ENCODE measurements at regions not wholly inside any gene's neighbourhood (a gene's known extent, or its start where the extent isn't known, plus 50 kb on each side); places are given as distances from the start of the nearest gene placed in this dataset.
"Not testable (repeated sequence)": the region's sequence is repeated elsewhere in the genome, so short reads cannot be mapped to it uniquely, and the experiment has no call there.

GRCh38 chr18:40168026-40168425 lies 1787.0 kb upstream of the PIK3C3 start:
- no peak for DNase-seq

GRCh38 chr18:40163254-40163653 lies 1791.8 kb upstream of the PIK3C3 start:
- DNase-seq: no peak

DNA sequence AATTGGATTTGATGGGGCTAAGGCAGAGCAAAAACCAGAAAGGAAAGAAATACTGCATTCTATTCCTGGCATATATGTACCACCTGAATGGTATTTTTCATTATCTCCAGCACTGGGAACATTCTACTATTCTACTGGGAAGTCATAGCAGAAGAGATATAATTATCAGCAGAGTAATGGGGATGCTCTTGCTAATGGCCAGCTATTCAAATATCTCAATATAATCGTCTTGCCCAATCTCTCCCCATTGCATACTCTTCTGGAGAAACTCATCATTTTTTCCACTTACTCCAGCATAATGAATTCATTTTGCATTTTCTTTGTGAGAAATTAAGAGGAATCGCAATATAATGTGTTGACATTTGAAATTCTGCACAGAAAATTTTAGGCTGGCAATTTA lies 1794.7 kb upstream of the PIK3C3 start:
- no peak for DNase-seq

- no peak for DNase-seq
Measured at GRCh38 chr18:40159141-40160017, 1795.7 kb upstream of the PIK3C3 start.

- no peak for DNase-seq
Measured at GRCh38 chr18:40157120-40157519, 1797.9 kb upstream of the PIK3C3 start.

GRCh38 chr18:40152859-40153258 lies 1802.2 kb upstream of the PIK3C3 start:
- DNase-seq: no peak

- no peak for DNase-seq
Measured at GRCh38 chr18:40148960-40149359, 1806.1 kb upstream of the PIK3C3 start.

DNA sequence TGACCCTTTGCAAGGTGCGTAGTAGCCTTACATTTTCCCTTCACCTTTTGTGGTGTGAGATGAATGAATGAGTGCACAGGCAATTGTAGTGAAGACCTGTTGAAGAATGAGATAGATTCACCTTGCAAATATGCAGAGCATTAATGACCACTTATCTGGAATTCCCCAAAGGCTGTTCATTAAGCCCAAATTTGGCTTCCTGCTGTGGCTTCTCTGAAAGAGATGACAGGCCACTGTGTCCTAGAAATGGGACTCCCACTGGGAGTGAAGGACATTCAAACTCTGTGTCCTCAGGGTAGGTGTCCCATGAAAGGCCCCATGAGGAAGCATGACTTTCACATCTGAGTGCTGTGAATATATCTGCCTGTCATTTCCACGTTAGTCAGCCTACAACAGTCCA lies 1821.8 kb upstream of the PIK3C3 start:
- DNase-seq: no peak

DNA sequence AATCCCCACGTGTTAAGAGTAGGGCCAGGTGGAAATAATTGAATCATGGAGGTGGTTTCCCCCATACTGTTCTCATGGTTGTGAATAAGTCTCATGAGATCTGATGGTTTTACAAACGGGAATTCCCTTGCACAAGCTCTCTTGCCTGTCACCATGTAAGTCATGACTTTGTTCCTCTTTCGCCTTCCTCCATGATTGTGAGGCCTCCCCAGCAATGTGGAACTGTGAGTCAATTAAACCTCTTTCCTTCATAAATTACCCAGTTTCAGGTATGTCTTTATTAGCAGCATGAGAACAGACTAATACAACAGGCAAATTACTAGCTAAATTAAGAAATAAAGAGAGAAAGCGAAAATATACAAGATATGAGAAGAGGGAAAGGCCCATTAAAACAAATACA lies 1822.6 kb upstream of the PIK3C3 start:
- DNase-seq: not testable (repeated sequence)

GRCh38 chr18:40124107-40124506 lies 1830.9 kb upstream of the PIK3C3 start:
- DNase-seq: no peak

- no peak for DNase-seq
Measured at GRCh38 chr18:40120796-40121391, 1834.1 kb upstream of the PIK3C3 start.

- no peak for DNase-seq
Measured at GRCh38 chr18:40120356-40120755, 1834.7 kb upstream of the PIK3C3 start.

DNA sequence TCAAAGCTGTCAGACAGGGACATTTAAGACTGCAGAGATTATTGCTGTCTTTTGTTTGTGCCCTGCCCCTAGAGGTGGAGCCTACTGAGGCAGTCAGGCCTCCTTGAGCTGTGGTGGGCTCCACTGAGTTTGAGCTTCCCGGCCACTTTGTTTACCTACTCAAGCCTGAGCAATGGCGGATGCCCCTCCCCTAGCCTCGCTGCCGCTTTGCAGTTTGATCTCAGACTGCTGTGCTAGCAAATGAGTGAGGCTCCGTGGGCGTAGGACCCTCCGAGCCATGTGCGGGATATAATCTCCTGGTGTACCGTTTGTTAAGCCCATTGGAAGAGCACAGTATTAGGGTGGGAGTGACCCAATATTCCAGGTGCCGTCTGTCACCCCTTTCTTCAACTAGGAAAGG lies 1835.5 kb upstream of the PIK3C3 start:
- DNase-seq: not testable (repeated sequence)

DNA sequence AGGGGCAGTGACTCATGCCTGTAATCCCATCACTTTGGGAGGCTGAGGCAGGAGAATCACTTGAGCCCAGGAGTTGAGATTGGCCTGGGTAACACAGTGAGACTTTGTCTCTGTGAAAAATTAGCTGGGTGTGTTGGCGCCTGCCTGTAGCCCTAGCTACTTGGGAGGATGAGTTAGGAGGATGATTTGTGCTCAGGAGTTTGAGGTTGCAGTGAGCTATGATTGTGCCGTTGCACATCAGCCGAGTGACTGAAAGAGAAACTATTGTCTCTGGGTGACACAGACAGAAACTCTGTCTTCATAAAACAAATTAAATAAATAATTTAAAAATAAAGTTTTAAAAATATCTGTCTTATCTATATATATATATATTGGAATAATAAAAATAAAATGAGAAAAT lies 1844.6 kb upstream of the PIK3C3 start:
- DNase-seq: no peak

DNA sequence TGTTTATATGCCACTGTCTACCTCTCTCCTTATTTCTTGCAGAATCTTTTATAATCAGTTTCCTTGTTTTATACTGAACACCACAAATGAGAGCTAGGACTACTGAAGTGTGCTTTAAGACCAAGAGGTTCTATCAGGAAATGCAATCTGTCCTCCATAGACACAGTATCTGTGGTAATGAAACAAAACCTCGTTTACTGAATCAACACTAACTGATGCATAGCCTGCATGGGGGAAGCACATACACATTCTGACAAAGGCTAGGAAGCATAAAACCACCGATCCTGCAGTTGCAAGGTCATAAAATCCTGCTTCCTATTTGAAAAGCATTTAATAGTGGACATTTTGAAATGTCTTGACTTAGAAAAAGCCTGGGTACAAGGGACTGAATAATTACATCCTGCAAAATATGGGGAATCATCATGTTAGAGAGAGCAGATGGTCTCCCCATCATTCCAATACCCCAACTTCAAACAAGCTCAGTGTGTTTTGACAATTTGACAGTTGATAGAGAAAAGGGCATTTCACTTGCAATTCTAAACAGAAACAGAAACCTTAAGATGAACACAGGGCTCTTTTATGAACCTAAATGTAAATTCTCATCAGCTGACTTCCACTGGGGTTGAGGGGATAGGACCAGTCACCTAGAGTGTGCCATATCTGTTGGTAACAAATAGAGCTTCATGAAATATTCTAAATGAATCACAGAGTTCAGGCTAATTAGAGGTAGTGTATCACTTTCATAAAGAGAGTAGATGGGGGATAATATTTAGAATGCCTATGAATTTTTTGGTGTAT lies 1845.6 kb upstream of the PIK3C3 start:
- no peak for DNase-seq

DNA sequence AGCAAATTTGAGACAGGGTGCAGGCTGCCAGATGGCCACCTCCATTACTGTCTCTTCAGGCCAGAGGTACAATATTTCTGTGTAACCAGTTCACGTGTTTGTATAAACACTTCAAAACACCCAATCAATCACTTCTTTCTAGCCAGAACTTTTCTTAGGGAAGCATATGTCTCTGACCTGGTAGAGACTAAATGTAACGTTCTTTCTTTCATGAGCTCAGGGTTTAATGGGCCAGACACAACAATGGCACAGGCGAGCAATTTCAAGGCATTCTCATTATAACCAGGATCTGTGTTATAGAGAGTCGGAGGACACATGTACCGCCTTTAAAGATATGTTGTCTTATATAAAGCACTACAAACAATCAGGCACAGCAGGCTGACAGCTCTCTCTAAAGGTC lies 1846.4 kb upstream of the PIK3C3 start:
- DNase-seq: no peak

GRCh38 chr18:40102903-40103302 lies 1852.1 kb upstream of the PIK3C3 start:
- DNase-seq: no peak

GRCh38 chr18:40099641-40100040 lies 1855.4 kb upstream of the PIK3C3 start:
- DNase-seq: no peak

DNA sequence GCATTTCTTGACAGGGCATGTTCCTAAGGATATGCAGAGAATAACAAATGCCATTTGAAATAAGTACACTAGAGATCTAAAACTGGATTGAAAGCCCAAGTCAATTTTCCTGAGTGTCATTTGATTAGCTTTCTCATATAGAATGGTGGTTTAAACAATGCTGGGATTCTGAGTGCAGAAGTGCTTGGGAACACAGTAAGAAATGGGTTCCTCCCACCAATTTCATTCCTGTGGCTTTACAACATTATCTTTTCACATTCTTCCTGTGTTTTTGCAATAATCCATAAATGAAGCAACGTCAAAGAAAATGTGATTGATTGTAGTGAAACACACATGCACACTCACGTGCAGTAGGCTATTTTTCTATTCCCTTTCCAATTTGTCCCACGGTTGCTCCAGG lies 1858.4 kb upstream of the PIK3C3 start:
- DNase-seq: no peak

DNA sequence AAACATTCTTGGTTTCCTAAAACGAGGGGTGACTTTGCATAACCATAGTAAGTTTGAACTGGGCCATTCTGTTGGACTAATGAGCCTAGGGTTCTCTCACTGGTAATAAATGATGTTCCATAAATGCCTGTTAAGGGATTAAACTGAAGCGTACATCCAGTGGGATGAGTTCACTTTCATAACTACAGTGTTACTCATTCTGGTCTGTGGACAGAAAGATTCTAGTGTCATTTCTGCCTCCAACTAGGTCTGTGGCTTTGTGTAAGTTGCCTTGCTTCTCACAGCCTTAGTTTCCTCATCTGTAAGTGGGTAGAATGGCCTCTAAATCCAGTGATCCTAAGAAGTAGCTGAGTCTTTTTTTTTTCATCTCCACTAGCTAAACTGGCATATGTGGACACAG lies 1860.6 kb upstream of the PIK3C3 start:
- DNase-seq: no peak

DNA sequence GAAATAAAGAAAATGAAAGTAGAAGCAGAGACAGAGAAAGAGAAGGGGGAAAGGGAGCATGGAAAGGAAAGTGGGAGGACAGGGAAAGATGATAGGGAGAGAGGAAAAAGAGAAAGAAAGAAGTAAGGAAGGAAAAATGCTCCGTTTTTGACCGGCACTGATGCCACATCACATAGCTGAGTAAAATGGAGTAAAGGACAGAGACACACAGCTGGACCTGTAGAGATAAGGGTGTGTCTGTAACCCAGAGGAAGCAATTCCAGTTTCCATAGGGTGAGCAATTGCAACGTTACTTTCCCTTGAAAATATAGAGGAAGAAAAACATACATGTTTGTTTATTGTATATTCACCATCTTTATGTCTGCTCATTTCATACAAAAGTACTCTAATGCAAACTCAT lies 1866.9 kb upstream of the PIK3C3 start:
- DNase-seq: no peak

DNA sequence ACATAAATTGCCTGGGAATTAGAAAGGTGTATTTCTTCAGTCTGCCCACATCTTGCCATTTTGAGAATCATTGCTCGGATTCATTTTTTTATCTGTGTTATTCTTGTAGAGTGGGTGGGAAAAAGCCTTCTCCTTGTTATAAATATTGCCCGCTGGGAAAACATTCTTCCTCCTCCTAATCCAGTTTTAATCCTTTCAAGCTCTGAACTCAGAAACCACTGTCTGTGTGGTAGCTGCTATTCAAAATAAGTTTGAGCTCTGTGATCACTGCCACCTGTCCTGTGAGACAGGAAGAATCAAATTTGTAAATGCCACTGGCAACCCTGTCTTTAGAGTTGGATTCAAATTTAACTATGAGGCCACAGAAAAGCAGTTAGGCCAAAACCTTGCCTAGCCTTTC lies 1875.2 kb upstream of the PIK3C3 start:
- no peak for DNase-seq

- no peak for DNase-seq
Measured at GRCh38 chr18:40075616-40076015, 1879.4 kb upstream of the PIK3C3 start.

DNA sequence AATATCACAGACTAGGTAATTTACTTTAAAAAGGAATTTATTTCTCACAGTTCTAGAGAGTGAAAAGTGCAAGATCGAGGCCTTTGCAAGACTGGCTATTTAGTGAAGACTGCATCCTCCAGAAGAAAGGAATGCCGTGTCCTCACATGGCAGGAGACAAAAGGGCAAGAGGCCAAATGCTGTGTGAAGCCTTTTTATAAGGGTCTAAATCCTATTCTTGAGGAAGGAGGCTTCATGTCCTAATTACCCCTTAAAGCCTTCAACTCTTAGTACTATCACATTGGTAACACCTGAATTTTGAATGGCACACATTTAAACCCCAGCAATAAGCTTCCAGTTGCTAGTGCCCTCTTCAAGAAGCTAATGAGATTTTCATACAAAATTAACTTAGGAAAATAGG lies 1882.3 kb upstream of the PIK3C3 start:
- no peak for DNase-seq

Data from stimulated activated CD4-positive, alpha-beta T cell treated with anti-CD3 and anti-CD28 coated beads, Interleukin-1b, Interleukin-23, amount 100 ng/mL, for 48 hours (primary cell).